ENCODE measurements at regions not wholly inside any gene's neighbourhood (a gene's known extent, or its start where the extent isn't known, plus 50 kb on each side); places are given as distances from the start of the nearest gene placed in this dataset.
"Not testable (repeated sequence)": the region's sequence is repeated elsewhere in the genome, so short reads cannot be mapped to it uniquely, and the experiment has no call there.

DNA sequence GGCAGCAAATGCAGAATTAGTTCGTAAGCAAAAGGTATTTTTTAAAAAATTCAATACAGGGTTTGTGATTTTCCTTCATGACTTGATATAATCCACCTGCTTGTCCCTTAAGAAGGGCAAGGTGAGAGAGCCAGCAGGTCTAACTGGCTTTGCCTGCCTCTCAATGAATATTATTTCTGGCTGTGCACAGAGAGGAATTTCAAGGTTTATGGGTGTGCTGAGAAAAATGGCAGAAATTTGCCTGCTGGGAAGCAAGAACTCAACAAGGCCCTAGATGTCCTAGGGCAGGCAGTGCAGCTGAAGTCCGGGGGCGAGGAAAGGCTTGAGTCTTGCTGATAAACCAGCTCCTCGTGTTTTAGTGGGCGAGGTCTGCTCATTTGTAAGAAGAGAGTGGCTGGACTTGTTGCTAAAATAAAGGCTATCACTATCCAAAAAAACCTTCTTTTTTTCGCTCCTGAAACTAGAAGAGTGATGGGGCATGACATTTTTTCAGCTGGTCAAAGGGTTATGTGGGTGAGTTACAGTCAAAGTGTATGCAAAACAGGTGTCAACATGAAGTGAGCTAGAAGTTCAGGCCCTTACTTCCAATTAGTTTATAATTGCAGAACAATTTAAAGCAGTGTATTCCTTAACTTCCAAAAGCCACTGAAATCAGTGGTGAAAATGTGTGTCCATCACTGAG lies 385.8 kb upstream of the KLF6 start:
- DNase-seq (ENCODE audit: low read depth, low spot score) = no peak
- H3K27ac ChIP-seq = peak overlapping the region; percentile 7

DNA sequence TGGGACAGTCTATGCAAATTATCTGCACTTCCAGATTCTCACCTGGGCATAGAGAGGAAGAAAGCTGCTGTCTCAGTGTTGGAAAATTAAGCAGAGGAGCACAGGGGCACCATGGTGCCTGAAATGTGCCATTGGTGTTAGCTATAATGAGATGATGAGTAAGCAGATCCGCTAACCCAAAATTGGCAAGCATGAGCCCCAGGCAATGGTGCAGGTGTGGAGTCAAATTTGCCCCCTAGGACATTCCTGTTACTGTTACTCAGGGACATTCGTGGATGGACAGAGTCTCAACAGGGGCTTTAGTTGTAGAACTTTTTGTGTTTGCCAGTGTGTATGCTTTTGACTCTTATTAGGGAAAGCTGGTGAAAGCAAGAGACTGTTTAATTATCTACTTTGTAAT lies 385.2 kb upstream of the KLF6 start:
- peak overlapping the region; percentile 7 for H3K27ac ChIP-seq
- DNase-seq (ENCODE audit: low read depth, low spot score) = no peak

DNA sequence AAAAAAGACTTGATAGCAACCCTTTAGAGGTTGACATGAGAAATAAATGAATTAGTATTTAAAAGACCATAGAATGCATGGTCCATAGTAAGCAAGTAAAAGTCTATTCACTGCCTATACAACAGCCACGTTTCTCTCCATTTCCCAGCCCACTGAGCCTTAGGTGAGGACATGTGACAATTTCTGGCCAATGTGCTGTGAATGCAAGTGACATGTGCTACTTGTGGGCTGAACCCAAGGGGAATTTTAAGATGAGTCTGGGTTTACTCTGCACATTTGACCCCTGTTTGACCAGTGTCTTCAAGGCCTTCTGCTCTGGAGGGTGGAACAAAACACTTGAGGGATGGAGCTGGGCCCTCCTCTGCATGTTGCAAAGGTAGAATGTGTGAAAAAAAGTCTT lies 384.4 kb upstream of the KLF6 start:
- H3K27ac ChIP-seq = no peak overlapping the region
- no peak for DNase-seq (ENCODE audit: low read depth, low spot score)

DNA sequence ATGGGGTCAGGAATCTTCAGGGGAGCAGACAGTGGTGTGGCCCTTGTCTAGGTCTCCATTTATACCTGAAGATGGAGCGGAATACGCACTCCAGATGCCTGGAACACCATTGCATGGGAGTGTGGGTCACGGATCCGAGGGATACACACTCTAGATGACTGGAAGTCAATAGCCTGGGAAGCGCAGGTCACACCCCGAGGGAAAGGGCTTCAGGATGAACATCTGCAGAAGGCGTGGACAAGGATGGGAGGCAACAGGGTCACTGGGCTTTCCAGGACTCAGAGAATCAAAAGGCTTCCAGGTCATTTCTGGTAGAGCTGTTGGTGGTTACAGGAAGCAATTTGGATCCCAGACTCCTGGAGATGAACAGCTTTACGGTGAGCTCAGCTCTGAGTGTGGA lies 382.2 kb upstream of the KLF6 start:
- H3K27ac ChIP-seq = no peak overlapping the region
- DNase-seq (ENCODE audit: low read depth, low spot score) = no peak

DNA sequence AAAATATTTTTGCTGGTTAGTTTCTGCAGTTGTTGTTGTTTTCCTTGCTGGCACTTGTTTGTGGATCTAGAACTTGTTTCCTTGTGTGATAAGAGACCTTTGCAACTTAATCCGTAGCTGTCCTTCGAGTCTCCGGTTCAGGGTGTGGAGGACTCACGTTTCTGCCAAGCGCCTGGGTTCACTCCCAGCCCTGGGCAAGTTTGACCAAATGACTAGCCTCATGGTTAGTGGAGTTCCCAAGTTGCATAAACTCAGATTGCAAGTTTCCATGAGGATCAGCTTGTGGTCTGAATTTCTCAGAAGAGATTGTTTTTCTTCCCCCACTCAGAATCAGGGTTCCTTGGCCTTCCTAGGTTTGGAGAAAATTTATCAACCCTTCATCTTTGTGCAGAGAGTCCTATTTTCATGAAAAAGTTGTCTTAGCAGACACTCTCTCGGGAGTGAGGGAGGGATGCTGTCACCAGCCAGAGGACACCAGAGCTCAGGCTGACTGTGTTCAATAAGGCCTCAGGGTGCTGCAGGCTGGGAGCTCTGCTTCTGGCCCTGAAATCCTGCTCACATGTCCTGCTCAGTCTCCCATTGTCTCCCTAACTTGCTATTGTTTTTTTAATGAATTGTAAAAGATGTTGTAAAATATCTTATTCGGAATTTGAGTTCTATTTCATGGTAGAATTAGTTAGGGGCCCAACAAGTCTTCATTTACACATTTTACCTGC lies 377.7 kb upstream of the KLF6 start:
- DNase-seq (ENCODE audit: low read depth, low spot score) = no peak

DNA sequence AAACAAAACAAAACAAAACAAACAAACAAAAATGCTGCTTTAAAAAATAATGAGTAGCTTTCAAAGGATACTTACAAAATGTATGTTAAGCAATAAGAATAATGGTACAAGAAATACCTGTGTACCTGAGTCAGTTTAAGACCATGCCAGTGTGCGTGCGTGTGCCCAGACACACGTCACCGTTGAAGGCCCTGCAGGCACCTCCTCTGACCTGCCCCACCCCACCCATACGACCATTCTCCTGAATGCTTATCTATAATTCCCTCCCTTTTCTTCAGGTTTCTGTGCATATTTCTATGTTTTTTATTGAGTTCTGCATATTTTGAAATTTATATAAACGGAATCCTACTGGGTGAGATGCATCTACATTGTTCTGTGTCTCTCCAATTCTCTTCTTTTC lies 374.2 kb upstream of the KLF6 start:
- H3K27ac ChIP-seq = no peak overlapping the region
- DNase-seq (ENCODE audit: low read depth, low spot score) = no peak

More for the DNA sequence above, 377.7 kb upstream of the KLF6 start:
- H3K27ac ChIP-seq = no peak overlapping the region

DNA sequence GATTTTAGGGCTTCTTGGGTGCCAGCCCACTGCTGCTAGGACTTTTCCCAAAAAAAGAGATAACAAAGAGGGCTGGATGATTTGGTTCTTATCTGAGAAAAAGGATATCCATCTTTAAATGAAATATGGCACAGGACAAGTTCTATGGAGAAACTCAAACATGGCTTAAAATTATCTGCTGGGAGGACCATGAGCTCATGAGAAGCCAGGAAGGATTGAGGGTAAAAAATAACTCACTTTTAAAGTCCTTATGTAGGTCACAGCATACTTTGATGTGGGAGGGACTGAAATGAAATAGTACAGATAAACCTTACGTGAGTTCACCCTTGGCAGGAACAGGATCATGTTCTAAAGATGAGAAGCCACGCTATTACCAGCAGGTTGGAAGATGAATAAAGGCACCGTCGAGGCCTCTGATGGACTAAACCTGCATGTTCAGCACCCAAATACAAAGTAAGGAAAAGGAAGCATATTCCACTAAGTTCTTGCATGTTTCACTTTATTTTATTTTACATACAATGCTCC lies 369.2 kb upstream of the KLF6 start:
- no peak for DNase-seq (ENCODE audit: low read depth, low spot score)
- H3K27ac ChIP-seq = no peak overlapping the region

DNA sequence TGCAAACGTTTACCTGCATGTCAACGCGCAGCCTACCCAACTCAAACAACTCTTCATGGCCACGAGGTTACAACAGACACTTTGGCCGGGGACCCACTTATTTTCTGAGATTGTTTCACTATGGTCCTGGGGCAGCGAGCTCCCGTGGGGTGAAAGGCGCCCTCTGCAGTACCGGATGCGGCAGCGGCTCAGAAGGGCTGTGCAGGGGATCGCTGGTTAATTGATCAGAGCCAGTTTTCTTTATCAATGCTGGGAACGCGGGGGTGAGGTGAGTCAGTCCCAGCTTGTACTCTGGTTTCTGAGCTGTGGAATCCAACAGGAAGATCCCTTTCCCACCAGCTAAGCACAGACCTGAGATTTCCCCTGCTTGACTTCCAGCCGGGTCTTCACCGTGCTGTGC lies 366.5 kb upstream of the KLF6 start:
- DNase-seq (ENCODE audit: low read depth, low spot score) = no peak
- H3K27ac ChIP-seq = no peak overlapping the region

DNA sequence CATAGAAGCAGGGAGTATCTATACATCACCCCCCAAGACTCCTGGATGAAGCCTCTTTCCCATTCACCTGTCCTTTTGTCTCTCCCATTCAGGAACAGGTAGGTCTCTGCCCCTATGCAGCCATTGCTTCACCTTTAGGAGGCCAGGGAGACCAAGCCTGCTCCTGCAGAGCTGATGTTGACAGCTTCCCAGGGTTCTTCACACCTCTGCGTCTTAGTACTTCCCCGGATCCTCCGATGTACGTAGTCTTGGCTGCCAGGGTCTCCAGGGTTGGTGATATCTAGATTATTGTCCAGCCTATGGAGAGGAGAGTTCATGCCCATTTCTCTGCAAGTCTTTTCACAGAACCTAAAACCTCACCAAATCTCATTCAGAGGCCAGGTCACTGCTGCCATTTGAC lies 365.7 kb upstream of the KLF6 start:
- no peak overlapping the region for H3K27ac ChIP-seq
- DNase-seq (ENCODE audit: low read depth, low spot score) = no peak

DNA sequence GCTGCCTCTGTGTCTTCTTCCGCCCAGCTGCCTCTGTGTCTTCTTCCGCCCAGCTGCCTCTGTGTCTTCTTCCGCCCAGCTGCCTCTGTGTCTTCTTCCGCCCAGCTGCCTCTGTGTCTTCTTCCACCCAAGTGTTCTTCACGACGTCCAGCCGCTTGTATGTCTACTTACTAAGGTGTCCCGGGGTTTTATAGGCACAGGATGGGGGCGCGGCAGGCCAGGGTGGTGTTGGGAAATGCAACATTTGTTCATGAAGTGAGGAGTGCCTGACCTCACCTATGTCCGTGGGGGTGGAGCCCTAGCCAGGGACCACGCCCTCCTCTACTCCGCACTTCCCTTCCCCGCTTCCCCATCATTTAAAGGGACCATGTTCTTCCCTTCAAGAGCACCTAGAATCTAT lies 364.5 kb upstream of the KLF6 start:
- H3K27ac ChIP-seq; DNase-seq (ENCODE audit: low read depth, low spot score): not testable (repeated sequence)

DNA sequence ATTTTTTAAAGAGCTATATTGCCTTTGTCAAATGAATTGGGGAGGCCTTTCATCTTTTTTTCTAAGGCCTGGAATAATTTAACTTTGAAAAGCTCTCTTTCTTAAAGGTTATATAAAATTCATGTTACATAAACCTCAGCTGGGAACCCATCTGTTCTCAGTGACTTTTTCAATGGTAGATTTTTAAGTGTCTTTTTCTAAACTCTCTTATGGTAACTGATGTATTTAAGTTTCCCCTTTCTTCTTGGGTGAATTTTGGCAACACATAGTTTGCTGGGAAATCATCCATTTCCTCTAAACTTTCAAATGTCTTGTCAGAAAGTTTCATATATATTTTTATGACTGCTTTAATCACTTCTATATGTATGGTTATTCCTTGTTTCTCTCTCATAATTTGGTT lies 362.2 kb upstream of the KLF6 start:
- no peak for DNase-seq (ENCODE audit: low read depth, low spot score)
- H3K27ac ChIP-seq = no peak overlapping the region

DNA sequence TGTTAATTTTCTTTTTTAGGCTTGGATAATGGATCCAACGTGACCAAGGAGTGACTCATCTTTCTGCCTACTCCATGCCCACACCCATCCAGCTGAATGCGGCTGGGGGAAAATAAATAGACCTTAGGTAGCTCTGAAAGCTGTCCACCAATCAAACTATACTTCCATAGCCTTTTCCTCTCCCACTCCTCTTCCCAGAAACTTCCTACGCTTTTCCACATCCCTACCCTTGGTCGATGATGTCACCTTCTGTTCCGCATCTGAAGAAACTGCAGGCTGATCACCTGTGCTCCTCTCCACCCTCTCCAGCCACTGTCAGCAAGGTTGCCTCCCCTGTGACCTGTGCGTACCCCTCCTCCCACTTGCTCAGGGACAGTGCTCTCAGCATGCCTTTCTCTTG lies 359.8 kb upstream of the KLF6 start:
- no peak for DNase-seq (ENCODE audit: low read depth, low spot score)
- H3K27ac ChIP-seq = no peak overlapping the region

DNA sequence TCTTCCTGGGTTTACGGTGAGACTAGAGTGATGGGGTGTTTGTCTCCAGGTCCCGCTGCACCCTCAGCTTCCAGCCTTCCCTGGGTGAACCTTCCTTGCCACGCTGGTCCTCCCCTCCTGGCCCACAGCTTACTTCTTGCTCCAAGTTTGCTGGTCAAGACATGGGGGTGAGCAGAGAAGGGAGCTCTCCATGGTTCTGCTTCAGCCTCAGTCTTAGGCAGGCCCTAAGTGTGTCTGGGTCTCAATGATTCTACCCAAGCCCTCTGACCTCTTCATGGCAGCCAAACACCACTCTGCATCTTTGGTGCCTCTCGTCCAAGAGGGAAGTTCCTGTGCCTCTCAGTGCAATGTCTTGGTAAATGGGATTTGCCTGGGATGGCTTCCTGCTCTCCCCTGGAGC lies 356.5 kb upstream of the KLF6 start:
- no peak for DNase-seq (ENCODE audit: low read depth, low spot score)
- no peak overlapping the region for H3K27ac ChIP-seq

DNA sequence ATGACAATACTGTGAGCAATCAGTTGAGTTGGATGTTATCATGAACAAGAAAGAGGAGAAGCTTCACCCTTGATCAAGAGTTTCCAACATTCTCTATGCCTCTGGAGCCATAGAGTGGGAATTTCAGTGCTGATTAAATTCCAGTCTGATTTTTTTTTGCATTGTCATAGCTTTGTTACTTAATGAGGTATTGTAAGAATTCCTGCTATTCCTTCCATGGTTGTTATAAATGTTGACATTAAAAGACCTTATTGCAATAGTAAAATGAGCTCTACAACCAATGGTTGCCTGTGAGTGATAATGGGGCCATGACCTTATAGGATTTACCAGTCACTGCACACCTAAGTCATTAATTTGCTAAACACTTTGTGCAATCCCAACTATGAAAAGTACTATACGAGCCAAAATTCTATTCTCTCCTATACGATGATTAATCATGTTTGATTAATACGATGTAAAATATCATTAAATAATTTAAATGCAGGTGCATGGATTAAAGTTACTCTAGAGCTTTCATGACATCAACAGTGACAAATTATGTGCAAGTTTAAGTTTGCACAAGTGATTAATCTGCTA lies 353.2 kb upstream of the KLF6 start:
- DNase-seq (ENCODE audit: low read depth, low spot score) = no peak
- H3K27ac ChIP-seq = no peak overlapping the region

DNA sequence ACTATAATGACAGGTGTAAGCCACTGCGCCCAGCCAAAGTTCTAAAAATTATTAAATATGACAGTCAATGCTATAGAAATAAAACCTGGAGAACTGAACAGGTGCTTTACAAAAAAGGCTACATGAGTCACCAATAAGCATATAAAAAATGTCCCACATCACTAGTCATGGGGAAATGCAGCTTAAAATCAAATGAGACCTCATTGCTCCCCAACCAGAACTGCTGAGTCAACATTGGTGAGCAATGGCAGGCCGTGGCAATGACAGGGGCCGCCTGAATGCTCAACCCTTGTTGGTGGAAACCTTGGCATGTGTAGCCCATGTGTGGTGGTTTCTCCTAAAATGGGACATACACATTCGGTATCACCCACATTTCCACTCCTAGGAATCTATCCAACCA lies 352.3 kb upstream of the KLF6 start:
- no peak for DNase-seq (ENCODE audit: low read depth, low spot score)
- no peak overlapping the region for H3K27ac ChIP-seq

DNA sequence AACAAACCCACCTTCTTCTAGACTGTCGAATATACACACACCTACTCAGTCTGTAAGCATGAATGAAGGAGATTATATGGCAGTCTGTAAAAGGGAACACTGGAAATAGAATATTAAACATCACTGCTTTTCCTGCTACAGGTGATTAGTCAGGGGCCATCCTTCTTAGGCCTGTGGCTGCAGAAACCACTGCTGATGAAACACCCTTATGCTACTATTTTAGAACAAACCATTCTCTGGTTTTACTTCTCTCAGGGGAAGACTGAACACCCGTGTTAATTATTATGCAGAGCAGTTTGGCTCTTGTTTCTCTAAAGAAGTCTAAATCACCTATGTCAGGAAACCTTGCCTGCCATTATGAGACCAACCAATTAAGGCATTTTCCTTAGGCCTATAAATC lies 351.1 kb upstream of the KLF6 start:
- no peak overlapping the region for H3K27ac ChIP-seq
- no peak for DNase-seq (ENCODE audit: low read depth, low spot score)

DNA sequence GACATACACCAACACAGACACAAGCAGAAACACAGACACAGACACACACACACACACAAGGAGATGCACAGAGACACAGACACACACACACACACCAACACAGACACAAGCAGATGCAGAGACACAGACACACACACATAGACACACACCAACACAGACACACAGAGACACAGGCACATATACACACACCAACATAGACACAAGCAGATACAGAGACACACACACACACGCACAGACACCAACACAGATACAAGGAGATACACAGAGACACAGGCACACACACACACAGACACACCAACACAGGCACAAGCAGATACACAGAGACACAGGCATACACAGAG lies 347.2 kb upstream of the KLF6 start:
- H3K27ac ChIP-seq = peak overlapping the region; percentile 75
- no peak for DNase-seq (ENCODE audit: low read depth, low spot score)

DNA sequence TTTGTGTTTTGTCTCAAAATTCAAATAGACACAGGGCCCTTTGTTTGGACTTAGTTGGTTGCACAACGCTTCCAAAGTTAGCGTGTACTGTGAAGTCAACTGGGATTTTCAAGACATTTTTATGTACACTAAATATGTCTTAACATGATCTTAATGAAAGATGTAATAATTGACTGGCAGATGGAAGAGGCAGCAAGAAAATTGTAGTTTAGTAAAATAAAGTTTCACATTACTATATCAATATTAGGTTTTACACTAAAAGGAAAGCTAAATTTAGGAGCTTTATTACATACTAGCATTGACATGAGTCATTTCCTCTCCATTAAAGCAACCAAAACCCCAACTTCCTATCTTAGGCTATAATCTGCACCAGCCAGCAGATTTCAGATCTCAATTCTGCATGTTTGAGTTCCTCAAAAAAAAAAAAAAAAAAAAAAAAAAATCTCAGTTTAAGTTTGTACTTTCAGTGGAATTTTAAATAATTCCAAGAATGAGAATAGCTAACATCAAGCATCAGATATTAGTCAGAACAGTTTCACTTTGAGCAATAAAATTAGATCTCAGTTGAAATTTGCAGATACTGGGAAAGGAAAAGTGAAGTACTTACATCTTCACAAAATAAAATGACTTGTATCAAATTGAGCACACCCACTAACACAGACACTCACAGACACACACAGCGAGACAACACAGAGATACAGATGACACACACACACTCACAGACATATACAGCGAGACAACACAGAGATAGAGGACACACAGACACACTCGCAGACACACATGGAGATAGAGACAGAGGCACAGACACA lies 346.6 kb upstream of the KLF6 start:
- peak overlapping the region; percentile 75 for H3K27ac ChIP-seq
- peak; percentile 34 for DNase-seq (ENCODE audit: low read depth, low spot score)

DNA sequence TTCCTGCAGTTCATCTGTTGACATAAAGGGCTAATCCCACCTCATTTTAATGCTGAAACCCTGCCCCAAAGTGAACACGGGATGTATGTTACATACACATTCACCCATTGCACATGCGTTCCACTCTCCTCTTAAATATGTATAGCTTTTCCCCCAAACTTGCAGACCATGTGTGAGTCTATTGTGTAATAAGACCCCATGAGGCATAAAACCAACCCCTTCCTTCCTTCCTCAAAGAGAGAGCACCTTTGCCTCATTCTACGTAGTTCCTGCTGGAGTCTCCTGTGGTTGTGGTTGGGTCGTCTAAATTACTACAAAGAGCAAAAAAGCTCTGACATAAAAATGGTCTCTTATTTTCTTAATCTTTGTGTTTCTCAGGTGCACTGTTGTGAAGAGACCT lies 345.7 kb upstream of the KLF6 start:
- DNase-seq (ENCODE audit: low read depth, low spot score) = no peak
- peak overlapping the region; percentile 75 for H3K27ac ChIP-seq

DNA sequence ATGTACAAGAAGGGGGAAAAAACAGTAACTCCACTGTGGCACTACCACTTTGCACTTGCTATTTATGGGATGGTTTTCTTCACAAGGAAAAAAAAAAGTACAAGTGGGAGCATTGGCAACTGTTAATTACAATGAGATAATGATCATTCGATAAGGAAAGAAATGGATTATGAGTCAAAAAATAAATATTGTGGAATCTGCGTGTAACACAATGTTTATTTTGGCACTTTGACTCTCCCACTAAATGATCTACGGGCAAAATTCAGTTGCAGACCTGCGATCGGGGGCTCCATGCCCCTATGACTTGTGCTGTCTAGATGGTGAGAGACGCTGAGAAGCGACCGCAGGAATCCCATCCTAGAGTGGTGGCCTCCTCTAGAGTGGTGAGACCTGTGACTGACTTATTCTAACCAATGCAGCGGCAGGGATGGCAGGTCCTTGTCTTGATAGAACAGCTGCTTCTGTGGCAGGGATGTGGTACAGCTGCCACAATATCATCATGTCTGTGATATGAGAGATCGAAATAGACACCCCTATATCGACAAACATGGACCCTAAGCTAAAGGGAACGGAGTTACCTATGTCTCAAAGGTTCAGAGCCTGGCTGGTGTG lies 345.0 kb upstream of the KLF6 start:
- H3K27ac ChIP-seq = no peak overlapping the region
- DNase-seq (ENCODE audit: low read depth, low spot score) = no peak

All from epithelial cell of prostate (primary cell).